H9 (cell line): ENCODE measurements at regions not wholly inside any gene's neighbourhood (a gene's known extent, or its start where the extent isn't known, plus 50 kb on each side); places are given as distances from the start of the nearest gene placed in this dataset.
A peak's percentile ranks its signal among the peaks of the same experiment; 100 is the strongest.

Experiments
- DNase-seq: peaks from one replicate; pipeline ENCODE4 v3.0.0-alpha.2; 2017
- H2AFZ ChIP-seq: one replicate; pipeline ENCODE4 v1.6.1; 2013; ENCODE audit warnings: mild to moderate bottlenecking, low read length, control low read depth, moderate library complexity
- H2AK5ac ChIP-seq: 2 replicates; pipeline ENCODE4 v1.6.1; 2013; ENCODE audit warnings: low read length, control low read depth, mixed read lengths; ENCODE audit not compliant: insufficient read length
- H2BK120ac ChIP-seq: one replicate; pipeline ENCODE4 v1.6.1; 2013; ENCODE audit warnings: low read depth, mild to moderate bottlenecking, low read length, control low read depth, inconsistent platforms; ENCODE audit not compliant: poor library complexity, severe bottlenecking
- H2BK12ac ChIP-seq: 2 replicates; pipeline ENCODE4 v1.6.1; 2013; ENCODE audit warnings: low read length, control low read depth, mixed read lengths, low read depth; ENCODE audit not compliant: insufficient read length
- H2BK15ac ChIP-seq: 2 replicates; pipeline ENCODE4 v1.6.1; 2013; ENCODE audit warnings: low read depth, low read length, control low read depth
- H2BK20ac ChIP-seq: one replicate; pipeline ENCODE4 v1.6.1; 2013; ENCODE audit warnings: low read depth, mild to moderate bottlenecking, low read length, control low read depth, inconsistent platforms; ENCODE audit not compliant: poor library complexity, severe bottlenecking
- H2BK5ac ChIP-seq: 2 replicates; pipeline ENCODE4 v1.6.1; 2013; ENCODE audit warnings: low read length, control low read depth, mixed read lengths; ENCODE audit not compliant: insufficient read length
- H3K14ac ChIP-seq: 2 replicates; pipeline ENCODE4 v1.6.1; 2013; ENCODE audit warnings: low read length, control low read depth; ENCODE audit not compliant: insufficient read depth
- H3K18ac ChIP-seq: 2 replicates; pipeline ENCODE4 v1.6.1; 2013; ENCODE audit warnings: low read depth, mild to moderate bottlenecking, mixed read lengths, low read length, control low read depth; ENCODE audit not compliant: insufficient read length
- H3K23ac ChIP-seq: 2 replicates; pipeline ENCODE4 v1.6.1; 2013; ENCODE audit warnings: low read length, control low read depth, mixed read lengths, low read depth; ENCODE audit not compliant: insufficient read length
- H3K23me2 ChIP-seq: 2 replicates; pipeline ENCODE4 v1.6.1; 2013; ENCODE audit warnings: low read depth, mild to moderate bottlenecking, mixed read lengths, low read length, control low read depth; ENCODE audit not compliant: insufficient read length, poor library complexity, severe bottlenecking
- H3K27ac ChIP-seq: 2 replicates; pipeline ENCODE4 v1.5.1; 2013; ENCODE audit warnings: low read length, control low read depth, mixed read lengths, low read depth; ENCODE audit not compliant: insufficient read length
- H3K27me3 ChIP-seq: 2 replicates; pipeline ENCODE4 v1.6.1; 2013; ENCODE audit warnings: low read length, control low read depth, inconsistent platforms; ENCODE audit not compliant: insufficient read depth
- H3K4ac ChIP-seq: 2 replicates; pipeline ENCODE4 v1.6.1; 2013; ENCODE audit warnings: low read depth, mild to moderate bottlenecking, control low read depth, inconsistent platforms, low read length, moderate library complexity
- H3K4me1 ChIP-seq: 2 replicates; pipeline ENCODE4 v1.6.1; 2013; ENCODE audit warnings: low read length, control low read depth, inconsistent platforms; ENCODE audit not compliant: insufficient read depth
- H3K4me2 ChIP-seq: 2 replicates; pipeline ENCODE4 v1.6.1; 2013; ENCODE audit warnings: low read length, control low read depth, mixed read lengths; ENCODE audit not compliant: insufficient read length, insufficient read depth
- H3K56ac ChIP-seq: 2 replicates; pipeline ENCODE4 v1.6.1; 2013; ENCODE audit warnings: low read depth, mild to moderate bottlenecking, mixed read lengths, low read length, control low read depth; ENCODE audit not compliant: insufficient read length
- H3K79me1 ChIP-seq: 2 replicates; pipeline ENCODE4 v1.6.1; 2013; ENCODE audit warnings: low read depth, mild to moderate bottlenecking, moderate library complexity, low read length, control low read depth, inconsistent platforms; ENCODE audit not compliant: insufficient read depth, poor library complexity, severe bottlenecking
- H3K79me2 ChIP-seq: 2 replicates; pipeline ENCODE4 v1.6.1; 2013; ENCODE audit warnings: low read length, control low read depth, inconsistent platforms; ENCODE audit not compliant: insufficient read depth
- H3K9ac ChIP-seq: 2 replicates; pipeline ENCODE4 v1.6.1; 2013; ENCODE audit warnings: low read length, control low read depth, mixed read lengths; ENCODE audit not compliant: insufficient read length; ENCODE audit errors: extremely low read depth
- H3K9me3 ChIP-seq: one replicate; pipeline ENCODE4 v1.6.1; 2013; ENCODE audit warnings: low read depth, low read length, inconsistent platforms; ENCODE audit not compliant: control insufficient read depth
- H3T11ph ChIP-seq: one replicate; pipeline ENCODE4 v1.6.1; 2013; ENCODE audit warnings: mild to moderate bottlenecking, low read length, control low read depth, inconsistent platforms
- H4K20me1 ChIP-seq: one replicate; pipeline ENCODE4 v1.6.1; 2013; ENCODE audit not compliant: control insufficient read depth, insufficient read length, insufficient read depth
- H4K5ac ChIP-seq: 2 replicates; pipeline ENCODE4 v1.6.1; 2013; ENCODE audit warnings: low read depth, mild to moderate bottlenecking, mixed read lengths, low read length, control low read depth; ENCODE audit not compliant: insufficient read length
- H4K8ac ChIP-seq: replicated peaks from 2 replicates; pipeline ENCODE4 v1.6.1; 2013; ENCODE audit warnings: low read length, control low read depth, mixed read lengths, low read depth; ENCODE audit not compliant: insufficient read length
- H4K91ac ChIP-seq: 2 replicates; pipeline ENCODE4 v1.6.1; 2013; ENCODE audit warnings: low read depth, mild to moderate bottlenecking, moderate library complexity, mixed read lengths, low read length, control low read depth; ENCODE audit not compliant: insufficient read length
- H3K27ac Mint-ChIP-seq, 3 experiments: 2 replicates in 2 of 3; 3 replicates in 1 of 3; pipeline ENCODE4 v1.8.0; 2020 to 2021; ENCODE audit warnings: mixed read lengths in 3 of 3, mild to moderate bottlenecking in 1 of 3, moderate library complexity in 1 of 3
- H3K27me3 Mint-ChIP-seq: 2 replicates; pipeline ENCODE4 v1.8.0; 2021; ENCODE audit warnings: low read depth, mild to moderate bottlenecking, moderate library complexity, mixed read lengths
- H3K36me3 Mint-ChIP-seq, 3 experiments: 2 replicates in 2 of 3; 3 replicates in 1 of 3; pipeline ENCODE4 v1.8.0; 2020 to 2021; ENCODE audit warnings: low read depth in 3 of 3, mixed read lengths in 3 of 3; ENCODE audit not compliant: insufficient read depth in 1 of 3
- H3K4me1 Mint-ChIP-seq, 2 experiments: 2 replicates each; pipeline ENCODE4 v1.8.0; 2020; ENCODE audit warnings: mixed read lengths in 2 of 2
- H3K4me3 Mint-ChIP-seq, 2 experiments: 2 replicates in 1 of 2; 3 replicates in 1 of 2; pipeline ENCODE4 v1.8.0; 2020 to 2021; ENCODE audit warnings: mild to moderate bottlenecking in 2 of 2, mixed read lengths in 2 of 2, moderate library complexity in 1 of 2
- H3K9me3 Mint-ChIP-seq, 2 experiments: 2 replicates in 1 of 2; 3 replicates in 1 of 2; pipeline ENCODE4 v1.8.0; 2020; ENCODE audit warnings: mild to moderate bottlenecking in 2 of 2, mixed read lengths in 2 of 2, moderate library complexity in 1 of 2
- WGBS: extraction: QIAGEN DNeasy Blood & Tissue Kit; methylation state at CpG from one replicate; pipeline ENCODE4 v1.1.7; 2013; ENCODE audit warnings: missing lambda C conversion rate, low lambda C conversion rate, mixed read lengths; ENCODE audit not compliant: insufficient read length; ENCODE audit errors: extremely low coverage; 5-methylcytosine and 5-hydroxymethylcytosine counted together
- TF ChIP-seq, protein P1 (sequence below): fragments of 200-600 bp; sonication (generic); conservative IDR thresholded peaks from 3 replicates; pipeline ENCODE4 v1.8.0; 2021; ENCODE audit warnings: antibody characterized with exemption, mild to moderate bottlenecking

DNA sequence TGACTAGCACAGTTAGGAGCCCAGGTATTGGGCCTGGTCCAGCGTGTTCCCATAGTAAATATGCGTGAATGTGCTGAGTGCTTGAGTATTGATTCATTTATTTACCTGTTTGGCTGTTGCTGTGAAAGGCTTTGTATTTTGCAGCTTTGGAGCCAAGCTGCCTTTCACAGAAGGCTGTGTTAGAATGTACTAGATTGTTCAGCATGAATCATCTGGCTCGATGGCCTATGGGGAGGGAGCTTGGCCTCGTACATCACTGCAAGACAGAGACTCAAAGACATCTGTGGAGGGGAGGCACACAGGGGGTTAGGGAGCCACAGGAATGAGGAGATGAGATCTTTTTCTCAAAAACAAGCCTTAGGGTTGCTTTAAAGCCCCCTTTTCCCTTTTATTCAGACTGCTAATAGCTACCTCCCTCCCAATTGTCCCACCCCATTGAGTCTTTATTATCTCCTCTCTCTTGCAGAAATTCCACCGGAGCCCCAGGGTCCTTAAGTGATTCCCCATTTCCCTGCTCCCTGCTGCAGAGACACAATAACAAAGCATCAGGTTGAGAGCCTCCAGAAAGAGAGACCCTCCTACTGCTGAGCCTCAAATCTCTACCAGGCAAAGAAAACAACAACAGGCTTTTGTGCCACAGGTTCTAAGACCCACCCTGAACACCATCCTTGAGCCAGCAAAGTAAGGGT, 307.2 kb downstream of the ABCC12 start:
- H2BK12ac ChIP-seq, result no peak overlapping the region
- H4K91ac ChIP-seq, result no peak overlapping the region
- H3K4me2 ChIP-seq, result no peak overlapping the region
- H3K27me3 ChIP-seq, result no peaks in the 10 kb centered on the region; the same call in 1 of the 2 replicates
- H4K5ac ChIP-seq, result no peak overlapping the region
- H3K79me2 ChIP-seq, result no peaks in the 10 kb centered on the region
- H3K9me3 Mint-ChIP-seq, result peaks cover 0 to 12% of the 10 kb centered on the region in 2 experiments; a peak in 2 of 5 replicates
- no peak overlapping the region for H3T11ph ChIP-seq
- H3K9me3 ChIP-seq, result peaks cover 5% of the 10 kb centered on the region
- H3K23me2 ChIP-seq, result no peaks in the 10 kb centered on the region
- peaks cover 19% of the 10 kb centered on the region for H3K27me3 Mint-ChIP-seq
- no peaks in the 10 kb centered on the region for H4K20me1 ChIP-seq
- no peak overlapping the region for H2AFZ ChIP-seq
- no peak overlapping the region for H3K27ac ChIP-seq
- no peaks in the 10 kb centered on the region for H3K79me1 ChIP-seq
- no peak overlapping the region for H2BK5ac ChIP-seq
- WGBS, result no CpG with 5 or more reads among the region's 5 CpGs
- peak overlapping the region in 1 of 2 experiments; percentile 0; a peak in 1 of 5 replicates for H3K4me3 Mint-ChIP-seq
- H3K27ac Mint-ChIP-seq, result peak overlapping the region in 2 of 3 experiments; percentile 27 to 86; a peak in 5 of 7 replicates
- H2AK5ac ChIP-seq, result no peak overlapping the region
- H3K18ac ChIP-seq, result no peak overlapping the region
- no peak overlapping the region for H2BK120ac ChIP-seq
- H3K4me1 Mint-ChIP-seq, result peaks cover 41 to 46% of the 10 kb centered on the region in 2 experiments
- H3K36me3 Mint-ChIP-seq, result no peaks in the 10 kb centered on the region; a peak in 2 of 7 replicates
- no peak overlapping the region for H3K14ac ChIP-seq
- H3K23ac ChIP-seq, result no peak overlapping the region
- H3K4me1 ChIP-seq, result peaks cover 9% of the 10 kb centered on the region
- no peak overlapping the region for H2BK20ac ChIP-seq
- H4K8ac ChIP-seq, result no peak overlapping the region
- no peak overlapping the region for H2BK15ac ChIP-seq
- no peak overlapping the region for H3K56ac ChIP-seq
- TF ChIP-seq, protein P1, sequence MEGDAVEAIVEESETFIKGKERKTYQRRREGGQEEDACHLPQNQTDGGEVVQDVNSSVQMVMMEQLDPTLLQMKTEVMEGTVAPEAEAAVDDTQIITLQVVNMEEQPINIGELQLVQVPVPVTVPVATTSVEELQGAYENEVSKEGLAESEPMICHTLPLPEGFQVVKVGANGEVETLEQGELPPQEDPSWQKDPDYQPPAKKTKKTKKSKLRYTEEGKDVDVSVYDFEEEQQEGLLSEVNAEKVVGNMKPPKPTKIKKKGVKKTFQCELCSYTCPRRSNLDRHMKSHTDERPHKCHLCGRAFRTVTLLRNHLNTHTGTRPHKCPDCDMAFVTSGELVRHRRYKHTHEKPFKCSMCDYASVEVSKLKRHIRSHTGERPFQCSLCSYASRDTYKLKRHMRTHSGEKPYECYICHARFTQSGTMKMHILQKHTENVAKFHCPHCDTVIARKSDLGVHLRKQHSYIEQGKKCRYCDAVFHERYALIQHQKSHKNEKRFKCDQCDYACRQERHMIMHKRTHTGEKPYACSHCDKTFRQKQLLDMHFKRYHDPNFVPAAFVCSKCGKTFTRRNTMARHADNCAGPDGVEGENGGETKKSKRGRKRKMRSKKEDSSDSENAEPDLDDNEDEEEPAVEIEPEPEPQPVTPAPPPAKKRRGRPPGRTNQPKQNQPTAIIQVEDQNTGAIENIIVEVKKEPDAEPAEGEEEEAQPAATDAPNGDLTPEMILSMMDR, result no peak
- H3K9ac ChIP-seq, result no peak overlapping the region
- no peak for DNase-seq
- H3K4ac ChIP-seq, result no peak overlapping the region
